B cell (primary cell): ENCODE measurements at regions not wholly inside any gene's neighbourhood (a gene's known extent, or its start where the extent isn't known, plus 50 kb on each side); places are given as distances from the start of the nearest gene placed in this dataset.
"Not testable (repeated sequence)": the region's sequence is repeated elsewhere in the genome, so short reads cannot be mapped to it uniquely, and the experiment has no call there.

Source experiments
- EZH2 ChIP-seq: IDR thresholded peaks from 2 replicates; pipeline ENCODE4 v1.6.1; 2012; ENCODE audit warnings: borderline replicate concordance, low read depth, mild to moderate bottlenecking, moderate library complexity, low read length; ENCODE audit not compliant: insufficient read depth, poor library complexity, severe bottlenecking
- TF ChIP-seq, protein P1 (sequence below): fragments of 200-600 bp; IDR thresholded peaks from one replicate; pipeline ENCODE4 v1.8.0; 2022; ENCODE audit warnings: antibody characterized with exemption, mild to moderate bottlenecking

DNA sequence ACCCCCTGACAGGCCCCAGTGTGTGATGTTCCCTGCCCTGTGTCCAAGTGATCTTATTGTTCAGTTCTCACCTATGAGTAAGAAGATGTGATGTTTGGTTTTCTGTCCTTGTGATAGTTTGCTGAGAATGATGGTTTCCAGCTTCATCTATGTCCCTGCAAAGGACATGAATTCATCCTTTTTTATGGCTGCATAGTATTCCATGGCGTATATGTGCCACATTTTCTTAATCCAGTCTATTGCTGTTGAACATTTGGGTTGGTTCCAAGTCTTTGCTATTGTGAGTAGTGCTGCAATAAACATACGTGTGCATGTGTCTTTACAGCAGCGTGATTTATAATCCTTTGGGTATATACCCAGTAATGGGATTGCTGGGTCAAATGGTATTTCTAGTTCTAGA is 156.1 kb downstream of the SEPTIN7 start:
- TF ChIP-seq, protein P1, sequence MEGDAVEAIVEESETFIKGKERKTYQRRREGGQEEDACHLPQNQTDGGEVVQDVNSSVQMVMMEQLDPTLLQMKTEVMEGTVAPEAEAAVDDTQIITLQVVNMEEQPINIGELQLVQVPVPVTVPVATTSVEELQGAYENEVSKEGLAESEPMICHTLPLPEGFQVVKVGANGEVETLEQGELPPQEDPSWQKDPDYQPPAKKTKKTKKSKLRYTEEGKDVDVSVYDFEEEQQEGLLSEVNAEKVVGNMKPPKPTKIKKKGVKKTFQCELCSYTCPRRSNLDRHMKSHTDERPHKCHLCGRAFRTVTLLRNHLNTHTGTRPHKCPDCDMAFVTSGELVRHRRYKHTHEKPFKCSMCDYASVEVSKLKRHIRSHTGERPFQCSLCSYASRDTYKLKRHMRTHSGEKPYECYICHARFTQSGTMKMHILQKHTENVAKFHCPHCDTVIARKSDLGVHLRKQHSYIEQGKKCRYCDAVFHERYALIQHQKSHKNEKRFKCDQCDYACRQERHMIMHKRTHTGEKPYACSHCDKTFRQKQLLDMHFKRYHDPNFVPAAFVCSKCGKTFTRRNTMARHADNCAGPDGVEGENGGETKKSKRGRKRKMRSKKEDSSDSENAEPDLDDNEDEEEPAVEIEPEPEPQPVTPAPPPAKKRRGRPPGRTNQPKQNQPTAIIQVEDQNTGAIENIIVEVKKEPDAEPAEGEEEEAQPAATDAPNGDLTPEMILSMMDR = not testable (repeated sequence)
- not testable (repeated sequence) for TF ChIP-seq EZH2
